Left lung (tissue), 4 donors: ENCODE measurements at regions not wholly inside any gene's neighbourhood (a gene's known extent, or its start where the extent isn't known, plus 50 kb on each side); places are given as distances from the start of the nearest gene placed in this dataset.

Experiments used
- ATAC-seq: fragments of 200-7000 bp; cut with Tn5 transposase; one replicate; pipeline ENCODE4 v1.9.1; 2020; ENCODE audit warnings: moderate library complexity
- DNase-seq, 4 donors: peaks; one replicate each; pipeline ENCODE4 v3.0.0-alpha.2; 2013 to 2020
- H3K27ac ChIP-seq, 2 donors: fragments of 200-600 bp; sonication (generic) in 1 of 2; one replicate each; pipeline versions ENCODE4 v1.5.0 to v1.8.0; 2020 to 2021
- H3K27me3 ChIP-seq, 2 donors: fragments of 200-600 bp; sonication (generic) in 1 of 2; one replicate each; pipeline versions ENCODE4 v1.5.0 to v1.8.0; 2020 to 2021
- H3K36me3 ChIP-seq, 2 donors: fragments of 200-600 bp; sonication (generic) in 1 of 2; one replicate each; pipeline versions ENCODE4 v1.5.0 to v1.8.0; 2020 to 2021
- H3K4me1 ChIP-seq, 2 donors: fragments of 200-600 bp; one replicate each; pipeline ENCODE4 v1.8.0; 2021
- H3K4me3 ChIP-seq, 2 donors: fragments of 200-600 bp; sonication (generic) in 1 of 2; one replicate each; pipeline versions ENCODE4 v1.5.0 to v1.8.0; 2020 to 2021; ENCODE audit warnings: mild to moderate bottlenecking in 1 of 2
- H3K9me3 ChIP-seq, 2 donors: fragments of 200-600 bp; sonication (generic) in 1 of 2; one replicate each; pipeline versions ENCODE4 v1.5.0 to v1.8.0; 2020 to 2021
- intact Hi-C, 2 donors: fragments of 100-400 bp; cut with DNase I; formaldehyde crosslinking; loops; one replicate each; pipeline versions ENCODE4 v1.11.2 to v1.14.2; 2022
- TF ChIP-seq, protein P1 (sequence below), 2 donors: fragments of 200-600 bp; sonication (generic) in 1 of 2; IDR thresholded peaks; one replicate each; pipeline versions ENCODE4 v1.5.0 to v1.8.0; 2021; ENCODE audit warnings: antibody characterized with exemption in 2 of 2
- donor health status: DM: no; HTN: yes; CAD: no.
- donor health status: DM: no; HTN: no; CAD: no.

DNA sequence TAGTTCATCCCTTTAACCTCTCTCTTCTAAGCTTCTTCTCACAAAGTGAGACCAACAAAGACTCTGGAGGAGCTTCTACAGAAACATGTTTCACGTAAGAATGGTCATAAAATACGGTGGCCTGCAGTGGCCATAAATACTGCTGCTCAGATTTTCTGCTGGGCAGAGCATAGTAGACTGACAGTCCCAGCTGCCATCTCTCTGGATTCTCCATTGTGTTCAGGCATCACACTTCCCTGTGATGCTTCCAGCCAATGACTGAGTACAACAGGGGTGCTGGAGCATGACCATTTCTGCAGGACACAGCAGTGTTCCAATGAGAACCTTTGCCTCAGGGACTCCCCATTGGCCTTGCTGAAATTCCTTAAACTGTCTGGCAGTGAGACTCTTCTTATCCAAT is 392.6 kb downstream of the MMUT start:
- ATAC-seq, result no peak

DNA sequence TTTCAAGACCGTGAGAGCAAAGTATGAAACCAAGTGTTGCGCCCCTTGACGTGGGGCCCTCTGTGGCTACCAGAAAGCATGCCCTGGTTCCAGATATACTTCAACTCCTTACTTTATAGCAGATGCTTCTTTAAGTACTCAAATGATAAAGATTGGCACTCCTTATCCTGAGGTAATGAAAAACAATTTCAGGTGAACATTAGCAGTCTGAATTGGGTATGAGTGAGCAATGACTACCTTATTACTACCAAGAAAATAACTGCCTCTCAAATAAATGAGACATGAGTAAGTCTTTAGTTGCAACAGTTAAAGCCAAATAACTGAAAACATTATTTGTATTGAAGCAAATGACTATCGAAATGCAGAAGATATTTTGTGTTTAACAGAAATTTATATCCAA is 408.7 kb downstream of the MMUT start:
- Histone ChIP-seq H3K36me3 (no peaks in the 10 kb centered on the region), H3K9me3 (no peaks in the 10 kb centered on the region), H3K27me3 (no peaks in the 10 kb centered on the region), H3K27ac (no peak overlapping the region), H3K4me1 (no peaks in the 10 kb centered on the region), H3K4me3 (no peak overlapping the region)
- intact Hi-C loops, result no loop called here
- TF ChIP-seq, protein P1, sequence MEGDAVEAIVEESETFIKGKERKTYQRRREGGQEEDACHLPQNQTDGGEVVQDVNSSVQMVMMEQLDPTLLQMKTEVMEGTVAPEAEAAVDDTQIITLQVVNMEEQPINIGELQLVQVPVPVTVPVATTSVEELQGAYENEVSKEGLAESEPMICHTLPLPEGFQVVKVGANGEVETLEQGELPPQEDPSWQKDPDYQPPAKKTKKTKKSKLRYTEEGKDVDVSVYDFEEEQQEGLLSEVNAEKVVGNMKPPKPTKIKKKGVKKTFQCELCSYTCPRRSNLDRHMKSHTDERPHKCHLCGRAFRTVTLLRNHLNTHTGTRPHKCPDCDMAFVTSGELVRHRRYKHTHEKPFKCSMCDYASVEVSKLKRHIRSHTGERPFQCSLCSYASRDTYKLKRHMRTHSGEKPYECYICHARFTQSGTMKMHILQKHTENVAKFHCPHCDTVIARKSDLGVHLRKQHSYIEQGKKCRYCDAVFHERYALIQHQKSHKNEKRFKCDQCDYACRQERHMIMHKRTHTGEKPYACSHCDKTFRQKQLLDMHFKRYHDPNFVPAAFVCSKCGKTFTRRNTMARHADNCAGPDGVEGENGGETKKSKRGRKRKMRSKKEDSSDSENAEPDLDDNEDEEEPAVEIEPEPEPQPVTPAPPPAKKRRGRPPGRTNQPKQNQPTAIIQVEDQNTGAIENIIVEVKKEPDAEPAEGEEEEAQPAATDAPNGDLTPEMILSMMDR (IDR thresholded peaks at IDR 0.05), result no peak
- no peak for ATAC-seq
- DNase-seq, result no peak

More for the DNA sequence above, 392.6 kb downstream of the MMUT start:
- no peaks in the 10 kb centered on the region for H3K4me1 ChIP-seq
- no peaks in the 10 kb centered on the region for H3K27me3 ChIP-seq
- DNase-seq, result no peak
- intact Hi-C loops, result no loop called here
- H3K27ac ChIP-seq, result no peak overlapping the region
- TF ChIP-seq, protein P1 (IDR thresholded peaks at IDR 0.05), result no peak
- no peak overlapping the region for H3K4me3 ChIP-seq
- H3K9me3 ChIP-seq, result peaks cover 0 to 24% of the 10 kb centered on the region in 2 donors
- H3K36me3 ChIP-seq, result no peaks in the 10 kb centered on the region

DNA sequence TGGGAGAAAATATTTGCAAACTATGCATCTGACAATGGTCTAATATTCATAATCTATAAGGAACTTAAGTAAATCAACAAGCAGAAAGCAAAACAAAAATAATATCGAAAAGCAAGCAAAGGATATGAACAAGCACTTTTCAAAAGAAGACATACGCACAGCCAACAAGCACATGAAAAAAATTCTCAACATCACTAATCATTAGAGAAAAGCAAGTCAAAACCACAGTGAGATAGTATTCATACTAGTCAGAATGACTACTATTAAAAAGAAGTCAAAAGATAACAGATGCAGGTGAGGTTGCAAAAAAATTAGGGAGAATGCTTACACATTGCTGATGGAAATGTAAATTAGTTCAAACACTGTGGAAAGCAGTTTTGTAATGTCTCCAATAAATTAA is 410.2 kb downstream of the MMUT start:
- TF ChIP-seq, protein P1 (IDR thresholded peaks at IDR 0.05), result no peak

DNA sequence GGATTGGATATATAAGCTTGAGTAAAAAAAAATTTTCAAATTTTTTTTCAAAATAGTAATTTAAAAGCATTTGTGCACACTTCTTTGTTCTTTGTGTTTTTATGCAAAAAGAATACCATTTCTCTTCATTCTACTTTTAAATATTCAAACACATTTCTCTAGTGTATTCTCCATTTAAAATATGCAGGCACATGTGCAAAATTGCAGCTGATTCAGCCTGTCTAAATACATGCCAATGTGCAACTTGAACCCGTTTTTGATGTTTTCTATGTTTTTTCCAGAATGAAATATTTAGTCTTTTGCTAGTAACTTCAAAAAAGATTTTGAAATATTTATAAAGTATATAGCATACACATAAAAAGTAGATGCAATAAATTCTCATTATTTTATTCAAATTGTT is 411.8 kb downstream of the MMUT start:
- intact Hi-C loops, result no loop called here
- no peak overlapping the region for H3K4me3 ChIP-seq
- no peaks in the 10 kb centered on the region for H3K27me3 ChIP-seq
- ATAC-seq, result no peak
- H3K36me3 ChIP-seq, result no peaks in the 10 kb centered on the region
- no peaks in the 10 kb centered on the region for H3K9me3 ChIP-seq
- TF ChIP-seq, protein P1 (IDR thresholded peaks at IDR 0.05), result no peak
- DNase-seq, result no peak
- no peak overlapping the region for H3K27ac ChIP-seq
- no peaks in the 10 kb centered on the region for H3K4me1 ChIP-seq

More for the DNA sequence above, 410.2 kb downstream of the MMUT start:
- no peaks in the 10 kb centered on the region for H3K27me3 ChIP-seq
- no peak for ATAC-seq
- intact Hi-C loops, result no loop called here
- H3K4me3 ChIP-seq, result no peak overlapping the region
- no peaks in the 10 kb centered on the region for H3K4me1 ChIP-seq
- no peak overlapping the region for H3K27ac ChIP-seq
- no peaks in the 10 kb centered on the region for H3K9me3 ChIP-seq
- no peak for DNase-seq
- no peaks in the 10 kb centered on the region for H3K36me3 ChIP-seq

DNA sequence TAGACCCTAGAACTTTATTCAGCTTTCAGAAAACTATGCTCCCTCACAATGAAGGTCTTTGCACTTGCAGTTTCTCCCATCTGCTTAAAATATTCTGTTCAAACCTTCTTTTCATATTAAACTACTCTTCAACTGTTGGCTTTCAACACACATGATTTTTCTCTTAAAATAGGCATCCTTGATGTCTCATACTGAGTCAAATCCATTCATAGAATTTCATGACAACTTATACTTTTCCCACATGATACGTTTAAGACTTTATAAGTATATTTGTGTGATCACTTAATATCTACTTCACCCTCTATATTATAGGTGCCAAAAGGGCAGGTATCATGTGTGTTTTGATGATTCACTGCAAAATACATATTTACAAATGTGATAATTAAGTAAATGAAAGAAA is 412.5 kb downstream of the MMUT start:
- no peaks in the 10 kb centered on the region for H3K36me3 ChIP-seq
- ATAC-seq (no peak), DNase-seq (no peak)
- no peaks in the 10 kb centered on the region for H3K9me3 ChIP-seq
- no peak overlapping the region for H3K27ac ChIP-seq
- intact Hi-C loops, result no loop called here
- no peaks in the 10 kb centered on the region for H3K4me1 ChIP-seq
- TF ChIP-seq, protein P1 (IDR thresholded peaks at IDR 0.05), result no peak
- no peaks in the 10 kb centered on the region for H3K27me3 ChIP-seq
- H3K4me3 ChIP-seq, result no peak overlapping the region
